SK-N-SH treated with all-trans-retinoic acid at 6 μM for 48 hours (cell line): ENCODE measurements at regions not wholly inside any gene's neighbourhood (a gene's known extent, or its start where the extent isn't known, plus 50 kb on each side); places are given as distances from the start of the nearest gene placed in this dataset.

Source experiments
- ATAC-seq: fragments of 200-7000 bp; cut with Tn5 transposase; 3 replicates; pipeline ENCODE4 v1.9.1; 2020; ENCODE audit warnings: mild to moderate bottlenecking, moderate library complexity
- ARNTL ChIP-seq: fragments of 450-650 bp; formaldehyde crosslinking; IDR thresholded peaks from 2 replicates; pipeline ENCODE4 v1.5.0; 2020; ENCODE audit warnings: low read depth, mild to moderate bottlenecking, moderate library complexity, borderline replicate concordance
- BACH2 ChIP-seq: fragments of 250-450 bp; sonication (Bioruptor Pico); IDR thresholded peaks from 2 replicates; pipeline ENCODE4 v1.9.0; 2021; ENCODE audit warnings: mild to moderate bottlenecking, borderline replicate concordance
- CREB5 ChIP-seq: fragments of 250-450 bp; sonication (Bioruptor Pico); IDR thresholded peaks from 2 replicates; pipeline ENCODE4 v1.5.1; 2020; ENCODE audit warnings: low read depth, mild to moderate bottlenecking, moderate library complexity
- CSDC2 ChIP-seq: fragments of 250-450 bp; sonication (Bioruptor Pico); IDR thresholded peaks from 2 replicates; pipeline ENCODE4 v1.5.0; 2020; ENCODE audit warnings: mild to moderate bottlenecking, moderate library complexity
- CSRNP3 ChIP-seq: fragments of 250-450 bp; sonication (Bioruptor Pico); IDR thresholded peaks from 2 replicates; pipeline ENCODE4 v1.5.1; 2021; ENCODE audit warnings: mild to moderate bottlenecking, moderate library complexity
- ESRRG ChIP-seq: fragments of 250-450 bp; sonication (Bioruptor Pico); IDR thresholded peaks from 2 replicates; pipeline ENCODE4 v1.6.1; 2021; ENCODE audit warnings: mild to moderate bottlenecking
- GLIS3 ChIP-seq: fragments of 250-450 bp; sonication (Bioruptor Pico); IDR thresholded peaks from 2 replicates; pipeline ENCODE4 v1.5.0; 2020; ENCODE audit warnings: mild to moderate bottlenecking, moderate library complexity
- ISL1 ChIP-seq: fragments of 250-450 bp; sonication (Bioruptor Pico); IDR thresholded peaks from 2 replicates; pipeline ENCODE4 v2.1.2; 2022; ENCODE audit warnings: mild to moderate bottlenecking, moderate library complexity
- OSR1 ChIP-seq: fragments of 250-450 bp; sonication (Bioruptor Pico); IDR thresholded peaks from 2 replicates; pipeline ENCODE4 v1.8.0; 2022; ENCODE audit warnings: moderate library complexity, mild to moderate bottlenecking, inconsistent platforms
- PATZ1 ChIP-seq: fragments of 250-450 bp; sonication (Bioruptor Pico); IDR thresholded peaks from 2 replicates; pipeline ENCODE4 v1.8.0; 2020; ENCODE audit warnings: mild to moderate bottlenecking, moderate library complexity, borderline replicate concordance
- POU6F1 ChIP-seq: fragments of 250-450 bp; sonication (Bioruptor Pico); IDR thresholded peaks from 2 replicates; pipeline ENCODE4 v1.8.0; 2021; ENCODE audit warnings: low read depth, mild to moderate bottlenecking, moderate library complexity, borderline replicate concordance
- PPARA ChIP-seq: fragments of 250-450 bp; sonication (Bioruptor Pico); IDR thresholded peaks from 2 replicates; pipeline ENCODE4 v1.5.0; 2020; ENCODE audit warnings: mild to moderate bottlenecking, borderline replicate concordance
- RARB ChIP-seq: fragments of 250-450 bp; sonication (Bioruptor Pico); IDR thresholded peaks from 2 replicates; pipeline ENCODE4 v1.8.0; 2021; ENCODE audit warnings: mild to moderate bottlenecking, moderate library complexity
- SNAI2 ChIP-seq: fragments of 250-450 bp; sonication (Bioruptor Pico); IDR thresholded peaks from 2 replicates; pipeline ENCODE4 v1.5.0; 2020; ENCODE audit warnings: mild to moderate bottlenecking, moderate library complexity
- TCF4 ChIP-seq: fragments of 250-450 bp; sonication (Bioruptor Pico); IDR thresholded peaks from 2 replicates; pipeline ENCODE4 v1.8.0; 2021; ENCODE audit warnings: mild to moderate bottlenecking, moderate library complexity, borderline replicate concordance
- TOX ChIP-seq: fragments of 250-450 bp; sonication (Bioruptor Pico); IDR thresholded peaks from 2 replicates; pipeline ENCODE4 v1.8.0; 2021; ENCODE audit warnings: mild to moderate bottlenecking, moderate library complexity, borderline replicate concordance
- TSHZ2 ChIP-seq: fragments of 250-450 bp; sonication (Bioruptor Pico); IDR thresholded peaks from 2 replicates; pipeline ENCODE4 v1.5.0; 2020; ENCODE audit warnings: mild to moderate bottlenecking, moderate library complexity
- ZC3H10 ChIP-seq: fragments of 250-450 bp; sonication (Bioruptor Pico); IDR thresholded peaks from 2 replicates; pipeline ENCODE4 v1.5.1; 2021; ENCODE audit warnings: mild to moderate bottlenecking, moderate library complexity
- ZFP3 ChIP-seq: fragments of 250-450 bp; sonication (Bioruptor Pico); IDR thresholded peaks from 2 replicates; pipeline ENCODE4 v1.5.0; 2020; ENCODE audit warnings: mild to moderate bottlenecking, moderate library complexity
- ZFP30 ChIP-seq: fragments of 450-650 bp; formaldehyde crosslinking; IDR thresholded peaks from 2 replicates; pipeline ENCODE4 v1.5.0; 2022; ENCODE audit warnings: mild to moderate bottlenecking, moderate library complexity
- ZNF565 ChIP-seq: fragments of 450-650 bp; formaldehyde crosslinking; conservative IDR thresholded peaks from 2 replicates; pipeline ENCODE4 v1.5.0; 2020; ENCODE audit warnings: low read depth, mild to moderate bottlenecking, moderate library complexity
- ZNF70 ChIP-seq: fragments of 450-650 bp; formaldehyde crosslinking; IDR thresholded peaks from 2 replicates; pipeline ENCODE4 v1.5.0; 2020; ENCODE audit warnings: mild to moderate bottlenecking, moderate library complexity
- ZNF8 ChIP-seq: fragments of 450-650 bp; formaldehyde crosslinking; IDR thresholded peaks from 2 replicates; pipeline ENCODE4 v1.5.0; 2020; ENCODE audit warnings: mild to moderate bottlenecking, moderate library complexity

GRCh38 chr4:124277691-124278090 is 434.8 kb downstream of the ANKRD50 start:
- ATAC-seq = no peak
- TF ChIP-seq POU6F1 (CRISPR knock-in tag) = no peak; the same call in 1 of the 2 replicates
- no peak for TF ChIP-seq CREB5
- no peak for TF ChIP-seq CSRNP3
- TF ChIP-seq RARB (CRISPR knock-in tag) = no peak
- no peak for TF ChIP-seq ARNTL
- no peak for TF ChIP-seq ESRRG (CRISPR knock-in tag)
- TF ChIP-seq SNAI2 = no peak
- TF ChIP-seq ZFP3 = no peak

- peak; percentile 59 for ATAC-seq
- TF ChIP-seq CSRNP3 (peak; percentile 86), RARB (CRISPR knock-in tag) (no peak), BACH2 (CRISPR knock-in tag) (no peak), ZFP30 (no peak), ISL1 (CRISPR knock-in tag) (peak; percentile 92), ZNF8 (CRISPR knock-in tag) (no peak), CREB5 (peak; percentile 93), TCF4 (CRISPR knock-in tag) (peak; percentile 98), ZNF70 (CRISPR knock-in tag) (no peak), PATZ1 (peak; percentile 54; the same call in 1 of the 2 replicates), TOX (CRISPR knock-in tag) (no peak), ZNF565 (CRISPR knock-in tag) (no peak), GLIS3 (CRISPR knock-in tag) (peak; percentile 86; the same call in 1 of the 2 replicates), POU6F1 (CRISPR knock-in tag) (no peak), ZC3H10 (CRISPR knock-in tag) (no peak), SNAI2 (peak; percentile 54; the same call in 1 of the 2 replicates), OSR1 (CRISPR knock-in tag) (no peak), ZFP3 (no peak), ARNTL (no peak), TSHZ2 (peak; percentile 76; the same call in 1 of the 2 replicates), ESRRG (CRISPR knock-in tag) (0 out of 2 replicates have a peak, but pooled peaks have one; percentile 57), CSDC2 (CRISPR knock-in tag) (no peak), PPARA (CRISPR knock-in tag) (no peak)
Measured at GRCh38 chr4:124278477-124278876, 434.1 kb downstream of the ANKRD50 start.
